Prostate gland (tissue), 2 donors: ENCODE measurements at regions not wholly inside any gene's neighbourhood (a gene's known extent, or its start where the extent isn't known, plus 50 kb on each side); places are given as distances from the start of the nearest gene placed in this dataset.

Experiments
- POLR2A ChIP-seq: fragments of 450-650 bp; IDR thresholded peaks from one replicate; pipeline ENCODE4 v1.6.1; 2016; ENCODE audit warnings: antibody characterized with exemption, mild to moderate bottlenecking
- POLR2AphosphoS5 ChIP-seq: sonication (generic); formaldehyde crosslinking; IDR thresholded peaks from one replicate; pipeline ENCODE4 v1.6.1; 2017; ENCODE audit warnings: antibody characterized with exemption
- TF ChIP-seq, protein P1 (sequence below), 4 experiments: fragments of 200-600 bp in 2 of 4; fragments of 450-650 bp in 2 of 4; sonication (generic) in 2 of 4; IDR thresholded peaks; 1 replicate in 3 of 4; 2 replicates in 1 of 4; pipeline ENCODE4 v1.5.1; 2016 to 2019; ENCODE audit warnings: antibody characterized with exemption in 4 of 4, mild to moderate bottlenecking in 2 of 4, moderate library complexity in 2 of 4

DNA sequence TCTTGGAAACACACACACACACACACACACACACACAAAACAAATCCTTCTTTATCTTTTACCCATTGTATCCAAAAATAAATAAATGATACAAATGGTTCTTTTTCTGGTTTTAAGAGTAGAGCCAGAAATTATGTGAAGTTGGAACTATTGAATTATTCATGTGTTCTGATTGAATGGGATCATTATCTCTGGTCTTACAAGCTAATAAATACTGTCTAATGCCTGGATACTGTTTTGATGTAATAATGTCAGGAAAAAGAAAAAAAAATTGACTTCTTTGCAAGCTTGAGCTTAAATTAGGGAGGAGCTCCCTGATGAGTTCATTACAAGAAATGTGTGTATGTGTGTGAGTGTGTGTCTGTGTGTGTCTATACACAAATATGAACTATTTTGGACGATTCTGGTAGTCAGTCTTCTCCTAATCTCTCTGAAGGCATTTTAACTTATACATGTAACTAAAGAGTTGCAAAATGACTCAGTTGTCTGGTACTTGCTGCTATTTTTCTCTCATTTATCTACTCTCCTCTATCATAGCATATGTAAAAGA lies 507.2 kb upstream of the AGTR1 start:
- TF ChIP-seq POLR2A: no peak
- TF ChIP-seq, protein P1, sequence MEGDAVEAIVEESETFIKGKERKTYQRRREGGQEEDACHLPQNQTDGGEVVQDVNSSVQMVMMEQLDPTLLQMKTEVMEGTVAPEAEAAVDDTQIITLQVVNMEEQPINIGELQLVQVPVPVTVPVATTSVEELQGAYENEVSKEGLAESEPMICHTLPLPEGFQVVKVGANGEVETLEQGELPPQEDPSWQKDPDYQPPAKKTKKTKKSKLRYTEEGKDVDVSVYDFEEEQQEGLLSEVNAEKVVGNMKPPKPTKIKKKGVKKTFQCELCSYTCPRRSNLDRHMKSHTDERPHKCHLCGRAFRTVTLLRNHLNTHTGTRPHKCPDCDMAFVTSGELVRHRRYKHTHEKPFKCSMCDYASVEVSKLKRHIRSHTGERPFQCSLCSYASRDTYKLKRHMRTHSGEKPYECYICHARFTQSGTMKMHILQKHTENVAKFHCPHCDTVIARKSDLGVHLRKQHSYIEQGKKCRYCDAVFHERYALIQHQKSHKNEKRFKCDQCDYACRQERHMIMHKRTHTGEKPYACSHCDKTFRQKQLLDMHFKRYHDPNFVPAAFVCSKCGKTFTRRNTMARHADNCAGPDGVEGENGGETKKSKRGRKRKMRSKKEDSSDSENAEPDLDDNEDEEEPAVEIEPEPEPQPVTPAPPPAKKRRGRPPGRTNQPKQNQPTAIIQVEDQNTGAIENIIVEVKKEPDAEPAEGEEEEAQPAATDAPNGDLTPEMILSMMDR (IDR thresholded peaks at IDR 0.05): no peak
- TF ChIP-seq POLR2AphosphoS5: no peak
